HS-27A (cell line): ENCODE measurements at regions not wholly inside any gene's neighbourhood (a gene's known extent, or its start where the extent isn't known, plus 50 kb on each side); places are given as distances from the start of the nearest gene placed in this dataset.

Source experiments
- DNase-seq: peaks from one replicate; pipeline ENCODE4 v3.0.0-alpha.2; 2012; ENCODE audit warnings: low read depth, missing footprints

DNA sequence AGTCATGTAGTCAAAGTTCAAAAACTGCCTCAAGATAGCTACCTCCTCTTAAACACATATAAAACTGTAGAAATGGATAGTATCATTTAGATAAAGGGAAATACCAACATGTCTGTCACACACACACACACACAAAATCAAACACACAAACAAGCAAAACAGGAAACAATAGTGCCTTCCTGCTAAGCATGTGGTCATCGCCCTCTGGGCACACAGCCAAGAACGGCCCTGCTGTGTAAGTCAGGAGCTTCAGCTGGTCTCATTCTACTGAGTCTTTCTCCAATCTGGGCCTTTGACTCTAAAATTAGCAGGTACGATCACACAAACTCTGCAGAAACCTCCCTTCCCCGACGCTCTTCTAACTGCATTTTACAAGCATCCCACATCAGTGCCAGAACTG is 272.2 kb upstream of the CHRNA7 start:
- no peak for DNase-seq

DNA sequence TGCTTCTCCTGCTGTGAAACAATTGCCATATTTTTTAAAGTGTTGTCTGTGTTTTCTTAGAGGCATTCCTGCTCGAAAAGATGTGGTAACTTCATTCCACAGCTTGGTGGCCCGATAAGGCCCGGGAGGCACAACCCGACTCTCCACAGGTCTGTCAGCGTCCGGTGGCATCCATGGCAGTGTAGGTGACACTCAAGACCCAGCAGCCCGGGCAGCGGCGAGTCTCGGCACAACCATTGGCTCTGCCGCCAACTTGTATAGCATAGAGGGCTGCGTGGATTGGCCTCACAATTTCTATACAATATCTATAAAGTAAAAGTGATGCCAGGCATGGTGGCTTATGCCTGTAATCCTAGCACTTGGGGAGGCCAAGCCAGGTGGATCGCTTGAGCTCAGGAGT is 262.3 kb upstream of the CHRNA7 start:
- no peak for DNase-seq

DNA sequence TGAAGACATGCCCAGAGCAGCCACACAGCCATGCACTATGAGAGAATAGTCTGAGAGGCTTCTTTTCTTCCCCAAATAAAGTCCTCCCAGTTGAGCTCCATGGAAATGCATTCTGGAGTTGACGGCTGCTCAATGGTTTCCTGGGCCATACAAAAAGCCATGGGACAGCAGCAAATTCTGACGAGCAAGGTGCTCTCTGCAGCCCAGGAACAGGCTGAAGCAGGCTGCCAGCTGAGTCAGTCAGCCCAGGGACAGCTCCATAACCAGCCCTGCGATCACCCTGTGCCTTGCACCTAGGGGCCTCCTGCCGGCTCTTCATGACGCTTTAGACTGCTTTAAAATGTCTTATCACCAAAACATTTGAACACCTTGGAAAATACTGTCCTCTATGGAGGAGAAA is 256.3 kb upstream of the CHRNA7 start:
- DNase-seq = no peak

DNA sequence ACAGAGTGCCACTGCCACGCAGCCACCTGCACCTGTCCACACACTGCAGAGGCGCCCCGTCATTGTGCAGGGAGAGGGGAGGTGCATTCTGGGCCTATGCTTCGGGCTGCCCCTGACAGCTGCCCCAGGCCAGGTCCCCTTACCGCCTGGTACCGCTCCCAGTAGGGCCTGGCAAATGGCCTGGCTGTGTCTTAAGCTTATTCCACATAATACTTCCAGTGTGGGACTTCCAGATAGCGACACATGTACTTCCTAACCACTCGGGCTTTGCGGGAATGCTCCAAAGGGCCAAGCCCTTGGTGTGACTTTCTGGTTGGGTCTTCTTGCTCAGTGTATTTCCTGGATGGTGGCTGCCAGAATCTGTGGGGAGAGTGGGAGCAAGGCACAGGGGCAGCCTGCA is 254.3 kb upstream of the CHRNA7 start:
- DNase-seq = no peak

DNA sequence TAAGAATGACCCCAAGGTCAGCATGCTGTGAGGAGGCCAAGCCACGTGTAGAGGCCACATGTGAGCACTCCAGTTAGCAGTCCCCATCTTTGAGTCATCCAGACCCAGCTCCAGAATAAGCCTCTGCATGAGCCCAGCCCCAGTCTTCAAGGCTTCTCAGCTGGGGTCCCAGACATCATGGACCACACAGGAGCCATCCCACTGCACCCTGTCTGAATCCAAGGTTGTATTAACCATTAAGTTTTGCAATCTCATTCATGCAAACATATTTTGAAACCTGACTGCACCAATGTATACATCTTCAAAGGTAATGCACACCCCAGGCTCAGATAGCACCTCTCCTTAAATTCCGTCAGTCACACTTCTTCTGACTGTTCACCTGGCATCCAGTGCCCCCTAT is 249.1 kb upstream of the CHRNA7 start:
- no peak for DNase-seq

DNA sequence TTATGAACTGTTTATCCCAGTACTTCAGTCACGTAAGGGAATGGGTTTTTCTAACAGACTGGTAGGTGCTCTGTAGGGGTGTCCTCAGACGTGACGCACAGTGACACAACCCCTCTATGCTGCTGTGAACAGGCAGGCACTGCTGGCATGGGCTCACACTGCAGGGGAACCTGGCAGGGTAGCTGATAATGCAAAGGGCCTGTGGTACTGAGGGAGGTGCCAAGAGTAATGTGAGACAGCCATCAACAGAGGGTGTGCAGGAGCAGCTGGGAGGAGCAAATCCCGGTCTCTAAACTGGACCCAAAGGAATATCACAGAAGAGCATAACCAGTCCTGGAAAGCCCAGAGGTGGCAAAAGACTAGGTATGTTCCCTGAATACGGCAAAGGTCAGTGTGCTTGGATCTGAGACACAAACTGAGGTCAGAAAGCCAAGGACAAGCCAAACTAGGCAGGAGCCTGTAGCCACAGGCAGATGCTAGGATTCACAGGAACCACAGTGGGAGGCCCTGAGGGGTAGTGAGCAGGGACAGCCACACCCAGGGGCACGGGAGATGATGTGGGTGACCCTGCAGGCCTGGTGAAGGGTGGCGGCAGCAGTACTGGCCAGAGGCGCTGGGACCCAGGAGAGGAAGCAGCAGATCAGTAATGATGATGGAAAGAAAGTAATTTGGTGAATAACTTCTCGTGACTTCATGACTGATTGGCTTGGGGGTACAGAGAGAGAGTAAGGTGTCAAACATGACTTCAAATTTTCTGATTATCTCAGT is 248.1 kb upstream of the CHRNA7 start:
- DNase-seq = no peak

DNA sequence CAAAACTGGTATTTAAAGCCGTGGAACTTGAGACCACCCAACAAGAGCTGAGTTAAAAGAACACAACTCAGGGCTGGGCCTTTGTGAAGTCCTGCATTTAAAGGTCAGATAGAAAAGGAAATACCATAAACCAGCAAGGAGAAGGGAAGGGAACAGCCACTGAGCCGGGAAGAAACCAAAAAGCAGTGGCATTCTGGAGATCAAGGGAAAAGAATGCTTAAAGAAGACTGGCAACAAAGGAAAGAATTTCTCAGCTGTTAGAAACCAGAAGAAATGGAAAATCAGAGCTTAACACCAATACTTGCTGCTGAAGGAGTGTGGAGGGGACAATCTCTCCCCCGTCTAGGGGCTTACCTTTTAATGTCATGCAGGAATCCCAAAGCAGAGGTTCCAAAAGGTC is 247.4 kb upstream of the CHRNA7 start:
- DNase-seq = no peak

DNA sequence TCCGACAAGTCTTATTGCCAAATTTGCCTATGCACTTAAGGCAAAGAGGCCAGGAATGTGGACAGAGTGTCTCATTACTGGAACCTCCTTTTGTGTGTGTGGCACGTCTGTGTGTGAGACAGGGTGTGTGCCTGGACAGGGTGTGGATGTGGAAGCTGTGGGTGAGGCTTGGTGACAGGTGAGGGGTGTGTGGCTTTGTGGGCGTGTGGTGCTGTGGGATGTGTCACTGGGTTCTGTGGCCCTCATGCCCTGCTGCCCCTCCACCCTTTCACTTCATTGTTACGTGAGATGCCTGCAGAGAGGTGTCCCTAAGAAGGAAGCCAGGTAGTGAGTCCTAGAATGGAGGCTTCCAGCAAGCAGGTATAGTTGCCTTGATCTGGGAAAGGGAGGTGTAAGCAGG is 244.0 kb upstream of the CHRNA7 start:
- no peak for DNase-seq

DNA sequence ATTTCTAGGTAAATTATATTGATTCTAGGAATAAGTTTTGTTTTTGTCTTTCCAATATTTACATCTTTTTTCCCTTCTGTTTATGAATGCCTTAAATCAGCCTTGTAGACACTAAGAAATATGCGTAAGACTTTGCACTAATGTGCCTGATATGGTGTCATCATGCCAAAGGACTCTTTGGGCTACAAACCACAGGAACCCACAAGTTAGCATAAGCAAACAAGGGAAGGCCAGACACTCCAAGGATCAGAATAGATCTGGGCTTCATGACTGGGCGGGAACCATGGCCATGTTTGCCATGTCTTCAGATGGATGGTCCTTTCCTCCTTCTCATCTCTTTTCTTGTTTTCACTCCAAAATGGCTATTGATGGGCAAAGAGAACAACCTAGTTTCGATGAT is 242.2 kb upstream of the CHRNA7 start:
- DNase-seq = no peak

DNA sequence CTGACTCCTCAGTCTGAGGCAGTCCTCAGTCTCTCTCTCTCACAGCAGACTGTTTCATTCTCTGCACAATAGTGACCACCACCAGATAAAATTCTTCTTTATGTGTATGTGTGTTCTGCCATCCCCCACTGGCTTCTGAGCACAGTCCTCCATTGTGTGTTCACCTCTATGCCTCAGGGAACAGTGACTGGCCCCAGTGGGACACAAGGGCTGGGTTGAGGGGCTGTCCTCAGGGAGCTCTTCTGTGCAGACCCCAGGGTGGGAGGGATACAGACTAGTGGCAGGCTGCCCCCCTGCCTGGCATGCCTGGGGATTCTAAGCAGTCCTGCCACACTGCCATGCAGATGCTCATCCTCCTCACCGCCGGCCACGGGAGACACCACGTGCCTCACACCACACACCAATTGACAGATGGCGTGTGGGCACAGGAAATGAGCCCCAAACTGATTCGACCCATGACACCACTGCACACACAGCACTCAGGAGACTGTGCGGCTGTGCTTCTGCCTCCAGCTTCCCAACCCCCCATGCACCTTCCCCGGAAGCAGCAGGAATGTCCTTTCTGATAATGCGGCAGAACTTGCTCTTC is 237.6 kb upstream of the CHRNA7 start:
- no peak for DNase-seq

DNA sequence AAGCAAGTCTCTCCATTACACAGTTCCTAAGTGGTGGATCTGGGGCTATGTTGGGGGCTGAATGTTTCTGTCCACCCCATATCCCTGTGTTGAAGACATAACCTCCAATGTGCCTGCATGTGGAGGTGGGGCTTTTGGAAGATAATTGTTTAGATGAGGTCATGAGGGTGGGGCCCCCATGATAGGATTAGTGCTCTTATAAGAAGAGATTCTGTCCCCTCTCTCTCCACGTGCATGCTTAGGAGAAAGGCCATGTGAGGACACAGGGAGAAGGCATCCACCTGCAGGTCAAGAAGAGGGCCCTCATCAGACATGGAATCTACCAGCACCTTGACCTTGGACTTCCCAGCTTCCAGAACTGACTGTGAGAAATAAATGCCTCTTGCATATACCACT is 231.0 kb upstream of the CHRNA7 start:
- no peak for DNase-seq

DNA sequence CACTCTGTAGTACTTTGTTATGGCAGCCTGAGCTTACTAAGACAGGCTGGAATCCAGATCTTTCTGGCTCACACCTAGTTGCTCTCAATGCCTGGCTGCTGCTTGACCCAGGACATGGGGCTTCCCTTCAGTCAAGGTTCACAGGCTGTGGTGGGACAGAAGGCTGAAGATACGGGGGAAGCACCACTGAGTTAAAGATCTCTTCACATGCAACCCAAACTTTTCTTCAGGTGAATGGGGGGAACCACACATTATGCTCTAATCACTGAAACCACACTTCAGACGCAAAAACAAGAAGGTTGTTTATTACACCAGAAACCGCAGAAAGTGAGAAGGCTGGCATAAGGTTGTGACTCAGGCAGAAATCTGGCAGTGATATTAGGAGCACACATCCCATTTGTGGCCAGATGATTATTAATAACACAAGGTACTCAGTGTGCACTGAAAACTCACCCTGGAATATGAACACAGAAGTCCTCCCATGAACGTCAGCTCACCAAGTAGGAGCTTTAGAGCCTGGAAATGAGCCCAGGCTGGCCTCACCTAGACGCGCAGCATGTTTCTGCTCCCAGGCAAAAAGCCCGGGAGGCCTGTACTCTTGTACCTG is 230.5 kb upstream of the CHRNA7 start:
- DNase-seq = no peak

DNA sequence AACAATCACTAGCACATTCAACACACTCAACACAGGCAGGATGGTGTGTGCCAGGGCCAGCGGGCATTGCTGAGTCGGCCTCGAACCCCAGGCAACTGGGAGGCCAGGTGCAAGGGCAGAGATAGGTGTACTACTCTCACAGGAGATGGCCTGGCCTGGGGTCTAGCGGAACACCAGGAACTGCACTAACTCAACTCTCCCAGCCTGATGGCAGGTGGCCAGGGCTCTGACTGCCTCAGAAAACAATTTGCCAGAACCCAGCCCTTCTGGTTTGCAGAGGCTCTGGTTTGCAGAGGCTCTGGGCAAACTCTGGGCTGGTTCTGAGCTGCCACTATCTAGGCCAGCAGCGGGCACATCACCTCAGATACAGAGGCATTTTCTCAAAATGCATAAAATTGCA is 229.2 kb upstream of the CHRNA7 start:
- DNase-seq = no peak

DNA sequence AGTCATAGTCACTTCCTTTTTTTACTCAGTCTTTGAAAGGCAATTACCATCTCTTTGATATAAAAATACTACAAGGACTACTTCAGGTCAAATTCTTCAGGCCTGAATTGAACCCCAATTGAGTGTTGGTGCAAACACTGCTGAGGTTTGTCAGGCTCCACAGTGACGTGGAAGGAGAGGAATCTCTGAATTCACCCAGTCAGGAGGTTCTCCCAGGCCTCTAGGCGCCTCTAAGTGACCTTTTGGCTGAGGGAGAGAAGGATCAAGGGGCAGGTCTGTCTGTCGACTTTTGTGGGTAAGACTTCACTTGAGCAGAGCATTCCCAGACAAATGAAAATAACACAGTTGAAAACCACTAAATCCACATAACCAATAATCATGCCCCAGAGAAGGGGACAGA is 227.6 kb upstream of the CHRNA7 start:
- DNase-seq = no peak

DNA sequence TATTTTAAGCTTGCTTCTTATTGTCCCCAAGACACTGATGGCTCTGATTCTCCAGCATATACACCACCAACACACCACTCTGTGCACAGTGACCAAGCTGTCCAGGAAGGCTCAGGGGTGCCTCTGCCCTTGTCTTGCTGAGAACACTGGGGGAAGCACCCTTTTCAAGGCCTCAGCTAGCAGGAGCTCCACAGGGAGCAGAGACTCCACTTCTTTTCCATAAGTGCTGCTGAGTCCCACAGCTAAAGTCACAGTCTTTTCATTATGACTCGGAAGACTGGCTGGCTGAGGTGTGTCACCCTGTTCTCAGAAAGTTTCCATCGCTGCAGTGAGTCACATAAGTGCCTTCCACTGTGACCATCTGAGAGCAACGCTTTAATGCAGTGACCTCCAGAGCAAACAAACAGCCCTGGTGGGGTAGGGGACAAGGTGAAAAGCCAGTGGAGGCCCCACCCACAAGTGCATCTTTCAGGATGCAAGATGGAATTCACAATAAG is 226.9 kb upstream of the CHRNA7 start:
- DNase-seq = no peak

DNA sequence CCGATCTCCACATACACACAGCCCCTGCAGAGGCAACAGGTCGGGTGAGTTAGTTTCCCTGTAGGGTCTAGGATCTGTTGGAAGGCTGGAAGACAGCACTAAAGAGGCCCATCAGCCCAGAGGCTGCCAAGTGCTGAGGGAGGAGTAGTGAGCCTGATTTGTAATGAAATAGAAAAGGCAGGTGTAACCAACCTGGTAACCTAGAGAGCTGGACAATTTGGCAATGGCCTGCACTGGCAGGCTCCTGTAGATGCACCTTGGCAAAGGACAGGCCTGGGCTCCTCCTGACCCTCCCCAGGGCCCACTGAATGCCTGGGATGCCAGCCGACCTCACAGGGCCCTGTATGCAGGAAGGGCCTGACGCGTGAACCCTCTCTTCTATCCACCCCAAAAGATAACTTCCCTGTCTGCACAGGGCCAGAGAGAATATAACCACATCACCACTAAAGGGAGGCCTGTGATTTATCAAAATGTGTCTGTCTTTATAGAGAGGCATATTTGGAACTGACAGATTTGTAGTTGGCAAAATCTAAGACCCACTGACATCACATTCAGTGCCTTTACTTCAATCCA is 225.1 kb upstream of the CHRNA7 start:
- DNase-seq = no peak

DNA sequence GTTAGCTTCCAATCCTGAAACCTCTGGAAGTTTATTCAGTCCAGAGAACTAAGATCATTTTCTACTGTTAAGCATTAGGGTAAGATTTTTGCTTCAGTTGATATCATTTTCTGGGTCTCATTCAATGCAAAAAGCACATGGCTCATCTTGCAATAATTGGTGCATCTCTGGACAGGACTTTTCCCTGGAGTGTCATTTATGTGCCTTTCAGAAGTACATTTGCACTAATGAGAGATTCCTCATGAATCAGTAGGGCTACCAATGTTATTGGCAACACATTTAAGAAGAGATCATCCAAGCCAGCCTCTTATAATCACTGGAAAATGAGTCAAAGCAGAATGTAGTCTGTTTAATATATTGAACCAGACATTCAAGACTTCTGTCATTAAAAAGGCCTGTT is 224.2 kb upstream of the CHRNA7 start:
- DNase-seq = no peak

DNA sequence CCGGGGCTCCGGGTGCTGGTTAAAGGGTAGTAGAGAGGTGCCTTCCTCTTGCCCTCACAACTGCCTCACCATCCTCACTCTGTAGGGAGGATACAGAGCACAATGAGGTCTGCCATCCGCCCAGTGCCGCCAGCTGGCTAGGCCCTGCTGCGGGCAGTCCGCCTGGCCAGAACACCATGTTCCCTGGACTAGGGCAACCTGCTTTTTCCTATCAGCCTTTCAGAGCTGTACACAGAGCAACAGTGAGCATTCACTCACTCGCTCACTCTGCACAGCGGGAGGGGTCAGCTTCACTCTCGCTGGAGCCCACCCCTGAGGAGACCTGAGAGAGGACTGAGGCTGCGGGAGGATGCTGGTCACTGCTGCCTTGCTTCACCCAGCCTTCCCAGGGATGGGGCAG is 218.7 kb upstream of the CHRNA7 start:
- no peak for DNase-seq

DNA sequence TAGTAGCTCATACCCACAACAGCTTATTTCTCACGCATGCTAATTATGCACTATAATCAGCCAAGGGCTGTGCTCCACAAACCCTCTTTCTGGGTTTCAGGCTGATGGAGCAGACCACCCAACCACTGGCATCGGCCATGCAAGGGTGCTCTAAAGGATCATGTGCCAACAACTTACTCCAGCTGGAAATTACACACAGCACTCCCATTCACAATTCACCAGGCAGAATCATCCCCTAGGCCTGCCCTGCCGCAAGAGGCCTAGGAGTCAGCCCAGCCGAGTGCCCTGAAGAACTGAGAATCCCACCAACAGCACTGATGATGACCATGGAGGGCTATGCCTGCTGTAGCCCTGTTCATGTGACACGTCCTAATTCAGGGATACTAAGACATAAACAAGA is 216.2 kb upstream of the CHRNA7 start:
- no peak for DNase-seq

DNA sequence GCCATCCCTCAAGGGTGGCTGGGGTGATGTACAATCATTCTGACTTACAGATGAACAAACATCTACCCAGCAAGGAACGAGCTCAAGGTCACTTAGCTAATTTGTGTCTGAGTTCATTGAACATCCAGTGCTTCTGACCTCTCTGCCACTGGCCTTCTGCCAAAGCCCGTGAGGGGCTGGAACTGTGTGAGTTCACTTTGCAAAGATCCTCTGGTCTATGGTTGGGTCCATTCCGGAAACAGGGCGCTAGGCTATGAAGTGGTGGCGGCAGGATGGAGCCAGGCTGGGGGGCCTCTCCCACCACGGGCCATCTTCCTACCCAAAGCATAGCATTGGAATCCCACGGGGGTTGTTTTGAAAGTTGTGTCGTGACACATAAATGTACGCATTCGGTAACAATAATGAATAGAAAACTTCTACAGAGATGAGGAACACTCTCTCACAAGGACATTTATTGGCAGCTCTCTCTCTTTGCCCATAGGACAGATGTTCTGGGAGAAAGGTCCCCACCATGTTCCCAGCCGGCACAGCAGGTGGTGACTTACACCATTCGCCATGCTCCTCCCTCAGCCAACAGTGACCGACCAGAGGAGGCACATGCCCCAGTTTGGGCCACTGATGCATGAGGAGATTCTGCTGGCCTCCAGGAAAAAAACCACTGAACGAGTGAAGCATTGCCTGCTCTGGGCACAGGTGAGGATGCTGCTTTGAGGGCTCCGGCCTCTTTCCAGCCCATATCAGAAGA is 214.7 kb upstream of the CHRNA7 start:
- DNase-seq = no peak

DNA sequence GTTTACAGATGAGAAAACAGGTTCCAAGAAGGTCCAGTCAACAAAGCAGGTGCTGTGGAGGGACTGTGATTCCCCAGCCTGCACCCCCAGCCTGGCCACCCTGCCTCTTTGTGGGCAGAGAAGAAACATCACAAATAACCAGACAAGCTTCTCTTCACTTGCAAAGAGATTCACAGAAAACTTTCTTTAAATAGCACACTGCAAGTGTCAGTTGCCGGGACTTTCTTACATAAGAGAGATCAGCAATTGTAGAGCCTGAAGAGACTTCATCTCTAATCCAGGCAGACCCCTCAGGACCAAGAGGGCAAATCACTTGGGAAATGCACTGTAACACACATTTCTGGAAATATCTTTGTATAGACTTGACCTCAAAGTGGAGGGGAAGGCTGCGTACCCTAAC is 207.9 kb upstream of the CHRNA7 start:
- DNase-seq = no peak

DNA sequence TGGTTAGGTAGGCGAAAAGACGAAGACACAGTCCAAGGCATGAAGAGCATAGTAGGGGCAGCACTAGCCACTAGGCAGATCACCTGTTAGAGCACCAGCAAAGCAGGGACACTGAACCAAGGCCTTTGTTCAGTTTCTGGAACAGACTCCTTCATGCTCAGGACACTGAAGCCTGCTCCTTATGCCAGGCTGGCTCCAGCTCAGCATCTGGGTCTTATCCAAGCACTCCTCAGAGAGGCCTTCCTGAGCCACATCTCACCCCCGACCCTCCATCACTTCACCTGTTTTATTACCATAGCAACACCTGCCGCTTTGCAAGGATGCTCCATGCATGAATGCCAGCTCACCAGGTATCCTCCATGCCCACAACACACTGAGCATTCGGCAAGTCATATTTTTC is 206.3 kb upstream of the CHRNA7 start:
- no peak for DNase-seq

DNA sequence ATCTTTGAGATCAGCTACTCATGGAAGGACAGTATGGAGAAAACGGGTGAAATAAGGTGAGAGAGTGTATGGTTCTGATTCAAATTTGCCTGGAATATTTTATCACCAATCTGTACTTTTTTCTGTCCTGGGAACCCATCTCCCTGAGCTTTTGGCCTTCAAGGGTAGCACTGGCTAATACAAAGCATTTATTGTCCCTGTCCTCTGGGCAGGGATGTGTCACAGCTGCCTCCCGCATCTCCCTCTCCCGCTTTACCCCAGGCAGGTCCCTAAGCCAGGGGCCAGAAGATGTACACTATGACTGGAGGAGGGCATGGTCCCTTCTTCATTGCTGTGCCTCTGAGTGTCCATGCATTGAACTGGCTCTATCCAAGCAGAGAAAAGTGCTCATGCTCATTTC is 201.7 kb upstream of the CHRNA7 start:
- DNase-seq = no peak
